IMR-90 (cell line): ENCODE measurements at regions not wholly inside any gene's neighbourhood (a gene's known extent, or its start where the extent isn't known, plus 50 kb on each side); places are given as distances from the start of the nearest gene placed in this dataset.

Experiments used
- ATAC-seq: fragments of 200-7000 bp; cut with Tn5 transposase; 2 replicates; pipeline ENCODE4 v1.9.1; 2020; ENCODE audit warnings: low read depth, mild to moderate bottlenecking, moderate library complexity
- BruUV-seq: library from RNA; stranded (reverse); fragments of 400-500 nt; replicated peaks from 2 replicates; lab custom pipeline; 2021; lab: Mats Ljungman, UMichigan
- CTCF ChIA-PET: fragments of 300-600 bp; formaldehyde crosslinking; extraction: SDS; loops from one replicate; lab custom pipeline; 2021; ENCODE audit warnings: antibody characterized with exemption; lab: Yijun Ruan, JAX
- POLR2A ChIA-PET: fragments of 300-600 bp; sonication (Branson Sonifier 250); formaldehyde crosslinking; loops from one replicate; lab custom pipeline; 2022; ENCODE audit warnings: antibody characterized with exemption; ENCODE audit not compliant: unreplicated experiment; lab: Charles Lee
- DNase-seq: peaks from one replicate; pipeline ENCODE4 v3.0.0; 2013
- H2AFZ ChIP-seq: replicated peaks from 2 replicates; pipeline ENCODE3; 2013; ENCODE audit warnings: low read length, mild to moderate bottlenecking; ENCODE audit not compliant: poor library complexity
- H2AK5ac ChIP-seq: 2 replicates; pipeline ENCODE4 v1.6.1; 2013; ENCODE audit warnings: low read depth, low read length, inconsistent platforms
- H2AK9ac ChIP-seq: replicated peaks from 2 replicates; pipeline ENCODE3; 2013; ENCODE audit warnings: mild to moderate bottlenecking, low read depth, low read length, moderate library complexity; ENCODE audit not compliant: poor library complexity
- H2BK120ac ChIP-seq: 2 replicates; pipeline ENCODE4 v1.6.1; 2013; ENCODE audit warnings: low read depth, low read length, inconsistent platforms
- H2BK15ac ChIP-seq: 3 replicates; pipeline ENCODE4 v1.6.1; 2013; ENCODE audit warnings: low read depth, low read length, inconsistent platforms
- H2BK20ac ChIP-seq: 2 replicates; pipeline ENCODE4 v1.6.1; 2013; ENCODE audit warnings: low read depth, mild to moderate bottlenecking, inconsistent platforms, low read length, moderate library complexity
- H2BK5ac ChIP-seq: 2 replicates; pipeline ENCODE4 v1.6.1; 2013; ENCODE audit warnings: mild to moderate bottlenecking, low read depth, low read length, inconsistent platforms; ENCODE audit not compliant: poor library complexity, severe bottlenecking
- H3K14ac ChIP-seq: replicated peaks from 2 replicates; pipeline ENCODE4 v1.6.1; 2013; ENCODE audit warnings: low read depth, low read length, inconsistent platforms
- H3K18ac ChIP-seq: 2 replicates; pipeline ENCODE4 v1.6.1; 2013; ENCODE audit warnings: low read depth, low read length, control low read depth
- H3K23ac ChIP-seq: 2 replicates; pipeline ENCODE4 v1.6.1; 2013; ENCODE audit warnings: low read depth, low read length, inconsistent platforms
- H3K27ac ChIP-seq: 2 replicates; pipeline ENCODE4 v1.5.1; 2013; ENCODE audit warnings: mild to moderate bottlenecking, control low read depth, low read length; ENCODE audit not compliant: insufficient read depth
- H3K27me3 ChIP-seq: 2 replicates; pipeline ENCODE4 v1.6.1; 2013; ENCODE audit warnings: low read length; ENCODE audit not compliant: control insufficient read depth, insufficient read depth
- H3K36me3 ChIP-seq: 2 replicates; pipeline ENCODE4 v1.6.1; 2013; ENCODE audit warnings: low read length, mixed read lengths; ENCODE audit not compliant: control insufficient read depth, insufficient read depth
- H3K4ac ChIP-seq: 2 replicates; pipeline ENCODE4 v1.6.1; 2013; ENCODE audit warnings: low read depth, low read length, inconsistent platforms
- H3K4me1 ChIP-seq: 2 replicates; pipeline ENCODE4 v1.6.1; 2013; ENCODE audit warnings: low read length, mixed read lengths; ENCODE audit not compliant: control insufficient read depth, insufficient read depth
- H3K4me2 ChIP-seq: 2 replicates; pipeline ENCODE4 v1.6.1; 2013; ENCODE audit warnings: low read depth, mild to moderate bottlenecking, control low read depth, low read length, moderate library complexity
- H3K4me3 ChIP-seq: 2 replicates; pipeline ENCODE4 v1.5.1; 2013; ENCODE audit warnings: low read depth, mild to moderate bottlenecking, control low read depth, low read length, moderate library complexity; ENCODE audit not compliant: insufficient read depth
- H3K56ac ChIP-seq: 2 replicates; pipeline ENCODE4 v1.6.1; 2013; ENCODE audit warnings: low read length, inconsistent platforms; ENCODE audit not compliant: insufficient read depth; ENCODE audit errors: extremely low read depth
- H3K79me1 ChIP-seq, 2 experiments: 2 replicates each; pipeline ENCODE4 v1.6.1; 2013; ENCODE audit warnings: low read length in 2 of 2, inconsistent platforms in 1 of 2, low read depth in 1 of 2
- H3K9ac ChIP-seq: 2 replicates; pipeline ENCODE4 v1.6.1; 2013; ENCODE audit warnings: low read depth, low read length, control low read depth
- H3K9me1 ChIP-seq: 2 replicates; pipeline ENCODE4 v1.6.1; 2013; ENCODE audit warnings: low read length, inconsistent platforms; ENCODE audit not compliant: insufficient read depth
- H3K9me3 ChIP-seq: 2 replicates; pipeline ENCODE4 v1.6.1; 2013; ENCODE audit warnings: low read length; ENCODE audit not compliant: control insufficient read depth, insufficient read depth
- H4K20me1 ChIP-seq: 2 replicates; pipeline ENCODE4 v1.6.1; 2013; ENCODE audit warnings: low read length, inconsistent platforms; ENCODE audit not compliant: insufficient read depth
- H4K5ac ChIP-seq: 2 replicates; pipeline ENCODE4 v1.6.1; 2013; ENCODE audit warnings: mild to moderate bottlenecking, low read depth, low read length, control low read depth
- H4K8ac ChIP-seq, 2 experiments: 2 replicates each; pipeline ENCODE4 v1.6.1; 2013; ENCODE audit warnings: low read depth in 2 of 2, low read length in 2 of 2, control low read depth in 1 of 2, inconsistent platforms in 1 of 2
- H4K91ac ChIP-seq: 2 replicates; pipeline ENCODE4 v1.6.1; 2013; ENCODE audit warnings: low read depth, low read length, inconsistent platforms; ENCODE audit not compliant: insufficient read depth
- BHLHE40 ChIP-seq: fragments of 150-350 bp; IDR thresholded peaks from 2 replicates; pipeline ENCODE4 v1.6.1; 2016; ENCODE audit warnings: mild to moderate bottlenecking, low read depth, low read length
- CEBPB ChIP-seq: IDR thresholded peaks from 2 replicates; pipeline ENCODE4 v1.6.1; 2012; ENCODE audit warnings: low read depth, low read length, improper control_type of control experiment
- CHD1 ChIP-seq: IDR thresholded peaks from 2 replicates; pipeline ENCODE4 v1.6.1; 2012; ENCODE audit warnings: low read depth, low read length, improper control_type of control experiment
- CTCF ChIP-seq: conservative IDR thresholded peaks from 2 replicates; pipeline ENCODE4 v1.5.1; 2012; ENCODE audit warnings: mild to moderate bottlenecking, low read depth, low read length, improper control_type of control experiment
- FOS ChIP-seq: fragments of 150-350 bp; IDR thresholded peaks from 2 replicates; pipeline ENCODE4 v1.6.1; 2016; ENCODE audit warnings: low read depth, low read length
- MAZ ChIP-seq: IDR thresholded peaks from 2 replicates; pipeline ENCODE4 v1.6.1; 2012; ENCODE audit warnings: low read depth, mild to moderate bottlenecking, low read length, improper control_type of control experiment, moderate library complexity, borderline replicate concordance
- MXI1 ChIP-seq: IDR thresholded peaks from 2 replicates; pipeline ENCODE4 v1.6.1; 2012; ENCODE audit warnings: low read depth, mild to moderate bottlenecking, low read length, moderate library complexity, borderline replicate concordance
- POLR2A ChIP-seq: IDR thresholded peaks from 2 replicates; pipeline ENCODE4 v1.6.1; 2012; ENCODE audit warnings: mild to moderate bottlenecking, low read depth, low read length
- RCOR1 ChIP-seq: IDR thresholded peaks from 2 replicates; pipeline ENCODE4 v1.6.1; 2012; ENCODE audit warnings: mild to moderate bottlenecking, low read length, improper control_type of control experiment; ENCODE audit not compliant: insufficient replicate concordance
- RFX5 ChIP-seq: IDR thresholded peaks from 2 replicates; pipeline ENCODE4 v1.8.0; 2012; ENCODE audit warnings: low read depth, mild to moderate bottlenecking, low read length, moderate library complexity
- SMC3 ChIP-seq: fragments of 150-350 bp; IDR thresholded peaks from 2 replicates; pipeline ENCODE4 v1.6.1; 2016; ENCODE audit warnings: low read depth, mild to moderate bottlenecking, antibody characterized with exemption, low read length, moderate library complexity
- USF2 ChIP-seq: fragments of 150-350 bp; IDR thresholded peaks from 2 replicates; pipeline ENCODE4 v1.6.1; 2017; ENCODE audit warnings: mild to moderate bottlenecking, antibody characterized with exemption, low read length, low read depth
- WGBS, 2 experiments: methylation state at CpG; one replicate each; pipeline versions ENCODE4 v1.1.5 to v1.1.7; 2013; ENCODE audit warnings: missing lambda C conversion rate in 2 of 2; ENCODE audit not compliant: insufficient read length in 1 of 2; ENCODE audit errors: extremely low coverage in 2 of 2; 5-methylcytosine and 5-hydroxymethylcytosine counted together
- dilution Hi-C: fragments of 300-500 bp; cut with HindIII; formaldehyde crosslinking; loops from one replicate; pipeline ENCODE4 v1.14.3; 2018; ENCODE audit warnings: low sequenced_read_pairs; ENCODE audit not compliant: unreplicated experiment
- in situ Hi-C: fragments of 300-500 bp; cut with MboI; formaldehyde crosslinking; loops from 3 replicates; pipeline ENCODE4 v1.14.3; 2019; ENCODE audit warnings: low sequenced_read_pairs, inconsistent platforms, mixed read lengths
- intact Hi-C: fragments of 100-400 bp; cut with micrococcal nuclease; formaldehyde crosslinking; loops from 2 replicates; pipeline ENCODE4 v1.10.0; 2022

GRCh38 chr15:62520887-62521286 is 355.8 kb upstream of the C2CD4B start:
- no peak for DNase-seq
- H2AFZ ChIP-seq, result no peak overlapping the region
- BruUV-seq, result no TSS peak
- no peaks in the 10 kb centered on the region for H3K36me3 ChIP-seq
- no peak overlapping the region for H4K8ac ChIP-seq
- no peak overlapping the region for H3K27ac ChIP-seq
- H4K5ac ChIP-seq, result no peak overlapping the region
- no peak overlapping the region for H3K23ac ChIP-seq
- in situ Hi-C loops (no loop called here), intact Hi-C loops (loop anchor here (5.0 kb wide), 1 partner anchor 129 kb away; the partner anchor contains the start of gene TLN2), dilution Hi-C loops (no loop called here)
- H3K27me3 ChIP-seq, result no peaks in the 10 kb centered on the region
- H2BK15ac ChIP-seq, result no peak overlapping the region
- no peak for ATAC-seq
- no peaks in the 10 kb centered on the region; the same call in 1 of the 2 replicates for H4K20me1 ChIP-seq
- H3K9ac ChIP-seq, result no peak overlapping the region
- H3K4me1 ChIP-seq, result peaks cover 17% of the 10 kb centered on the region
- H3K9me1 ChIP-seq, result no peaks in the 10 kb centered on the region
- no peak overlapping the region for H2AK9ac ChIP-seq
- no peak overlapping the region for H2BK20ac ChIP-seq
- H4K91ac ChIP-seq, result no peak overlapping the region
- TF ChIP-seq RCOR1 (no peak), POLR2A (no peak), CHD1 (no peak), CEBPB (no peak), FOS (no peak), MXI1 (no peak), RFX5 (no peak), CTCF (no peak), USF2 (no peak), SMC3 (no peak), MAZ (no peak), BHLHE40 (no peak)
- ChIA-PET CTCF (no interaction called here), POLR2A (no interaction called here)
- H3K79me1 ChIP-seq, result peaks cover 4 to 5% of the 10 kb centered on the region in 2 experiments; a peak in 2 of 4 replicates
- no peak overlapping the region for H3K4ac ChIP-seq
- no peak overlapping the region for H3K56ac ChIP-seq
- no CpG with 5 or more reads among the region's 2 CpGs for WGBS, 2 experiments
- no peak overlapping the region for H3K4me2 ChIP-seq
- no peaks in the 10 kb centered on the region for H3K9me3 ChIP-seq
- H3K18ac ChIP-seq, result 0 out of 2 replicates have a peak overlapping the region, but pooled peaks have one; percentile 35
- no peak overlapping the region for H3K14ac ChIP-seq
- H2AK5ac ChIP-seq, result no peak overlapping the region
- H2BK120ac ChIP-seq, result no peak overlapping the region
- H2BK5ac ChIP-seq, result no peak overlapping the region
- H3K4me3 ChIP-seq, result no peak overlapping the region
